NB4 (cell line): ENCODE measurements at regions not wholly inside any gene's neighbourhood (a gene's known extent, or its start where the extent isn't known, plus 50 kb on each side); places are given as distances from the start of the nearest gene placed in this dataset.

Experiments
- DNase-seq: peaks from one replicate; pipeline ENCODE4 v3.0.0; 2010; ENCODE audit warnings: low read depth
- H3K4me3 ChIP-seq: one replicate; pipeline ENCODE4 v1.5.1; 2011; ENCODE audit warnings: mild to moderate bottlenecking, low read depth, low read length, moderate library complexity
- MYC ChIP-seq: IDR thresholded peaks from 2 replicates; pipeline ENCODE4 v1.6.1; 2011; ENCODE audit warnings: low read depth, low read length
- POLR2A ChIP-seq: IDR thresholded peaks from 2 replicates; pipeline ENCODE4 v1.6.1; 2011; ENCODE audit warnings: mild to moderate bottlenecking; ENCODE audit not compliant: insufficient read length; ENCODE audit errors: extremely low read depth
- TF ChIP-seq, protein P1 (sequence below): IDR thresholded peaks from one replicate; pipeline ENCODE4 v1.5.1; 2012; ENCODE audit warnings: low read depth, low read length
- TF ChIP-seq, protein P2 (sequence below): IDR thresholded peaks from 2 replicates; pipeline ENCODE4 v1.6.1; 2011; ENCODE audit warnings: low read depth, low read length

DNA sequence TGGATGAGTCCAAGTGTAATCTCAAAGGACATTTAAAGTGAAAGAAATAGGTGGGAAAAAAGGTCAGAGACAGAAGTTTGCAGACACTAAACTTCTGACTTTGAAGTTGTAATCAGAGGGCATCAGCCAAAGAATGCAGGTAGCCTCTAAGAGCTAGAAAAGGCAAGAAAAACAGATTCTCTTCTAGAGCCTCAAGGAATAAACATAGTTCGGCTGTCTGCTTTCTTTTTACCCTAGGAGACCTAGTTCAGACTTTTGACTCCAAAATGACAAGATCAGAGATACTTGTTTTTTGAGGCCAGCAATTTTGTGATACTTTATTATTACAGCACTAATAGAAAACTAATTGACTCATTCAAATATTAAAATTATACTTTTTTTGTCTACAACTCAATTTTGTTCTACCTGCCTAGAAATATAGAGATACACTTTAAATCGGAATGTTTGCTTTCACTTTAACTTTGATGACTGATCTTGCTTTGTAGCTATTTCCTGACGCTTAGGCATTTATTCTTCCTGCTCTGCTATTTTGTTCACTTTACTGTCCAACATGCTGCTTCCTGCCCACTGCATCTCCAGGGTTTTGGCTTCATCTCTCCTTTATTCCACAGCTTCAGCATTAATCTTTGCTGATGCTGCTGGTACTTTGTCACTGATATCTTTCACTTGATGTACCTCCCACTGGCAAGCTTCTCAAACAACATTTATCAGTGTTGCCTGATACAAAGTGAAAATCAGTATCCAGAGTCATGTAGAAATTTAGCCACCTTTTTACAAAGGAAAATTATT lies 272.5 kb downstream of the DSEL start:
- no peak for DNase-seq
- H3K4me3 ChIP-seq: no peak overlapping the region
- TF ChIP-seq POLR2A (no peak), MYC (no peak)
- TF ChIP-seq, protein P1, sequence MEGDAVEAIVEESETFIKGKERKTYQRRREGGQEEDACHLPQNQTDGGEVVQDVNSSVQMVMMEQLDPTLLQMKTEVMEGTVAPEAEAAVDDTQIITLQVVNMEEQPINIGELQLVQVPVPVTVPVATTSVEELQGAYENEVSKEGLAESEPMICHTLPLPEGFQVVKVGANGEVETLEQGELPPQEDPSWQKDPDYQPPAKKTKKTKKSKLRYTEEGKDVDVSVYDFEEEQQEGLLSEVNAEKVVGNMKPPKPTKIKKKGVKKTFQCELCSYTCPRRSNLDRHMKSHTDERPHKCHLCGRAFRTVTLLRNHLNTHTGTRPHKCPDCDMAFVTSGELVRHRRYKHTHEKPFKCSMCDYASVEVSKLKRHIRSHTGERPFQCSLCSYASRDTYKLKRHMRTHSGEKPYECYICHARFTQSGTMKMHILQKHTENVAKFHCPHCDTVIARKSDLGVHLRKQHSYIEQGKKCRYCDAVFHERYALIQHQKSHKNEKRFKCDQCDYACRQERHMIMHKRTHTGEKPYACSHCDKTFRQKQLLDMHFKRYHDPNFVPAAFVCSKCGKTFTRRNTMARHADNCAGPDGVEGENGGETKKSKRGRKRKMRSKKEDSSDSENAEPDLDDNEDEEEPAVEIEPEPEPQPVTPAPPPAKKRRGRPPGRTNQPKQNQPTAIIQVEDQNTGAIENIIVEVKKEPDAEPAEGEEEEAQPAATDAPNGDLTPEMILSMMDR: no peak
- TF ChIP-seq, protein P2, sequence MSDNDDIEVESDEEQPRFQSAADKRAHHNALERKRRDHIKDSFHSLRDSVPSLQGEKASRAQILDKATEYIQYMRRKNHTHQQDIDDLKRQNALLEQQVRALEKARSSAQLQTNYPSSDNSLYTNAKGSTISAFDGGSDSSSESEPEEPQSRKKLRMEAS: no peak

GRCh38 chr18:67242001-67242400 lies 274.5 kb downstream of the DSEL start:
- H3K4me3 ChIP-seq: no peak overlapping the region
- TF ChIP-seq, protein P1: no peak
- TF ChIP-seq, protein P2: no peak
- TF ChIP-seq POLR2A: no peak
- no peak for DNase-seq

- TF ChIP-seq MYC (no peak), POLR2A (no peak)
- TF ChIP-seq, protein P1: no peak
- TF ChIP-seq, protein P2: no peak
- DNase-seq: no peak
These were observed 275.2 kb downstream of the DSEL start for GRCh38 chr18:67241299-67241698.

DNA sequence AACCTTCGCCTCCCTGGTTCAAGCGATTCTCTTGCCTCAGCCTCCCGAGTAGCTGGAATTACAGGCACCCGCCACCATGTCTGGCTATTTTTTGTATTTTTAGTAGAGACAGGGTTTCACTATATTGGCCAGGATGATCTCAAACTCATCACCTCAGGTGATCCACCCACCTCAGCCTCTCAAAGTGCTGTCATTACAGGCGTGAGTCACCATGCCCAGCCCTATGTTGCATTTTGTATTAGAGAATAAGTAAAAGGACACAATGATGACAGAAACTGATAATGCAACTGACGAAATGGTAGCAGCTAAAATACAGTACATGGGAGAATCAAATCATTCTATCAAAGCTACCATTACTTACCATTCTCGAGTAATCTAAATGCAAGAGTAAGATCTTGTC lies 276.7 kb downstream of the DSEL start:
- no peak for DNase-seq
- TF ChIP-seq POLR2A: no peak
- TF ChIP-seq, protein P2: no peak
- TF ChIP-seq, protein P1: no peak
- TF ChIP-seq MYC: no peak
- no peak overlapping the region for H3K4me3 ChIP-seq

More at GRCh38 chr18:67241299-67241698, 275.2 kb downstream of the DSEL start:
- no peak overlapping the region for H3K4me3 ChIP-seq

DNA sequence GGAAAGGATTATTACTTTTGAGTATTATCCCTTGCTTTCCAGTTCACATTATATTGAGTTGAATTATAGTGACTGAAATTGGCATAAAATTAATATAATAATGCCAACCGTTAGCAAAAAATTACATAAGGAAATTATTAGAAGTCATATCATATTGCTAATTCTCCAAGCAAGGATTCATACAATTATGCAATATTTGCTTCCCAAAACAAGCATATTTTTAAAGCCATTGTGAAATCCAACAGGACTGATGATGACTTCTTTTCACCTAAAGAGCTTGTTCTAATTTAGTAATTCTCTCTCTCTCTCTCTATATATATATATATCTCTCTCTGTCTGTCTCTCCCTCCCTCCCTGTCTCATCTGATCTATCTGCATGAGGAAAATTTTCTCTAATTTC lies 283.5 kb downstream of the DSEL start:
- TF ChIP-seq, protein P2: no peak
- TF ChIP-seq, protein P1: no peak
- no peak overlapping the region for H3K4me3 ChIP-seq
- DNase-seq: no peak
